ENCODE measurements at regions not wholly inside any gene's neighbourhood (a gene's known extent, or its start where the extent isn't known, plus 50 kb on each side); places are given as distances from the start of the nearest gene placed in this dataset.
"Not testable (repeated sequence)": the region's sequence is repeated elsewhere in the genome, so short reads cannot be mapped to it uniquely, and the experiment has no call there.

DNA sequence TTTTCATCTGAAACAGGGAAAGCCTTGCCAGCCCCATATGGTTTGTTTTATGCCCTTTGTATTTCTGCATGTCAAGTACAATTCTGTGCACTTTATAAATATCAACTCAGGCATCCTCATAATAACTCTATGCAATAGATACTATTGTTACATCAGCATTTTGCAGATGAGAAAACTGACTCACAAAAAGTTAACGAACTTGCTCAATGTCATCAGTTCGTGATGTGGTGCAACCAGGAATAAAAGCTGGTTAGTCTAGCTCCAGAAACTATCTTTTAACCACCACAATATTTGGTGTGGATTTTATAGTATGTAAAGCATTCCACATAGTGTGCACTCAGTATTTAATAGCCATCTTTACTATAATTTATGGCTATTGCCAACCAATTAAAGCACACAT is 134.9 kb downstream of the MRPS30 start:
- peak; percentile 88 for DNase-seq

DNA sequence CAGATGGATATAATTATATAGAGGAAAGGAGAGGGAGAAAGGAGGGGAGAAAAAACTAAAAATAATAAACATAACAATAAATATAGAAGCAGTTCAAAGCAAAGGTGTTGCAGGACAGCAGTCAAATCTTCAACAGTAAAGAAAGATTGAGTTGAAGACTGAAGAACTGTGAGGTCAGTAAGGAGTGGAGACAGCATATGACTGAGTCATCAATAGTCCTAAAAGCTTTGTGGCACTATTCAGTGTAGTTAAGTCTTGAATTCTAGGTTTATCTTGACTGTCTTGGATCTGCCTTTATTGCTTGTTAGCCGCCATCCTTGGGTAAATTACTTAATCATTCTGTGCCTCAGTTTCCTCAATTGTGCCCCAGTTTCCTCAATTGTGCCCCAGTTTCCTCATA is 137.0 kb downstream of the MRPS30 start:
- peak; percentile 13 for DNase-seq

DNA sequence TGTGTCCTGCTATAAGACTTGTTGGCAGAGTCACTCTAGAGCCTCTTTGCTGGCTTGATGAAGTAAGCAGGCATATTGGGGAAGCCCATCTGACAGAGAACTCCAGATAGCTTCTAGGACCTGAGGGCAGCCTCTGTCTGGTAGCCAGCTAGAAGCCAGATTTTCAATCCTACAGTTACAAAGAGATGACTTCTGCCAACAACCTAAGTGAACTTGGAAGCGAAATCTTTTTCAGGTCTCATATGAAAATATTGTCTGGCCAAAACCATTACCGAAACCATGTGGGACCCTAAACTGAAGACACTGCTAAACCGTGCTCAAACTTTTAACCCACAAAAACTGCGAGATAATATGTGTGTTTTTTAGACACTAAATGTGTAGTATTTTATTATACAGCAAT is 140.9 kb downstream of the MRPS30 start:
- DNase-seq, result no peak

DNA sequence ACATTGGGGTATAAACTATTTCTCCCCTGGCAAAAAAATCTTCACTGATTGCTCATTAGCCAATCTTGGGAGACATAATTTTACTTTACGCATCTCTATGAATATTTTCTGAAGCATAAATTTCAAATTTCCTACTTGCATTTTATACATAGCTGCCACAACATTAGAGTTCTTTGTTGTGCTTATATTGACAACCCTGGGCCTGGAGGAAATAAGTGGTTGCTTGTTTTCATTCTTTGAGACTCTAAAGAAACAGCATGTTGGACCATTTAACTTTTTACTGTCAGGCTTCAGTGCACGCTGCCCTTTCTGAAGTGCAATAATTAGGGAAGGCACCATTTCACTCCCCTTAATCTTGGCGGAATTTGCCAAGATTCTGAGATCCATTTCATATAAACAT is 142.6 kb downstream of the MRPS30 start:
- DNase-seq, result no peak

DNA sequence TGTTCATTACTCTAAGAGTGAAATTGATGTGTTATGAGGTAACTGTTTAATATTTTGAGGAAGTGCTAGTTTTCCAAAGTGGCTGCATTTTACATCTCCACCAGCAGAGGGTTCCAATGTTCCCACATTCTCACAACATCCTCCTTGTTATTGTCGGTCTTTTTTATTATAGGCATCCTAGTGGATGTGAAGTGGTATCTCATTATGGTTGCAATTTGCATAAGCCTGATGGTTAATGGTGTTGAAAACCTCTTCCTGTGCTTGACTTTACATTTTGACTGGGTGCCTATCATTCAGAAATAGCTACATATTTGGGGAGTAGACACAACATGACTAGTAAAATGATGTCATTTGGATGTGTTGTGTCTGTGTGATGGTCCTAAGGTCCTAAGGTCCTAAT is 143.6 kb downstream of the MRPS30 start:
- peak; percentile 30 for DNase-seq

DNA sequence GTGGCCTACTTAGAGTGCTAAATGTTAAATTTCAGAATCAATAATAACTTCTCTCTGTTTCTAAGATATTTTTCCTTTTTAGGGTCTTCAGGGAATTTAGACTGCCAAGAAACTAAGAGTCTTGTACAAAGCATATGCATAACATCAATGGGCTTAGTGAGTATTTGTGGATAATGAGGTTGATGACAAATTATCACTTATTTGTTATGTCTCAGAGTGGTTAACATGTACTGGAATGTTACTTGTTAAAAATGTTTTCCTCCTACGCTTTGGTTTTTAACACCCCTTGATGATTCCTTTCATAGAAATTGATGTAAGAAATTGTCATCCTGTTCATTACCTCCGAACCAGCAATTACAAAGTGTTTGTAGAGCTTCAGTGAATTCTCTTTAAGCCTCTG is 144.3 kb downstream of the MRPS30 start:
- DNase-seq, result no peak

DNA sequence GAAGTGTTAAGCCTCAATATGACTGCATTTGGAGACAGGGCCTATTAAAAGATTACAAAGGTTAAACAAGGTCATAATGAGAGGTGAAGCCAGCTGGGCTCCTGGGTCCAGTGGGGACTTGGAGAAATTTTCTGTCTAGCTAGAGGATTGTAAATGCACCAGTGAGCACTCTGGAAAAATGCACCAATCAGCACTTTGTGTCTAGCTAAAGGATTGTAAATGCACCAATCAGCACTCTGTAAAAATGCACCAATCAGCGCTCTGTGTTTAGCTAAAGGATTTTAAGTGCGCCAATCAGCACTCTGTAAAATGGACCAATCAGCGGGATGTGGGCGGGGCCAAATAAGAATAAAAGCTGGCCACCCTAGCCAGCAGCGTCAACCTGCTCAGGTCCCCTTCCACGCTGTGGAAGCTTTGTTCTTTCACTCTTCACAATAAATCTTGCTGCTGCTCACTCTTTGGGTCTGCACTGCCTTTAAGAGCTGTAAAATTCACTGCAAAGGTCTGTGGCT is 150.3 kb downstream of the MRPS30 start:
- not testable (repeated sequence) for DNase-seq

DNA sequence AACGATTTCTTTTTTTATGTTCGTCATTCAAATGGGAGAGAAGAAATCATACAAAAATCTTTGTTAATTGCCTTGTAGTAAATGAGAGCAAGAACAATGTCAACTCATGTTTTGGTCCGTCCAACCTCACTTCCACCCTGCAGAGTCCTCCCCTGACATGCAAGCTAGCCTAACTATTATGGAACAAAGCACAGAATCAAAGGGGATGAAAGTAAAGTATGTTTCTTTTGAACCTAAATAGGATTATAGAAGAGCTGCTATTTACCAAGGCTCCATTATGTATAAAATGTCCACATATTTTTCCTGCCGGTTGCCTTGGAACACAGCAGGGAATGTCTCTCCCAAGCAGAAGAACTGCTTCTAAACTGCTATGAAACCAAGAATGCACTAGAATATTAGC is 161.1 kb downstream of the MRPS30 start:
- no peak for DNase-seq

DNA sequence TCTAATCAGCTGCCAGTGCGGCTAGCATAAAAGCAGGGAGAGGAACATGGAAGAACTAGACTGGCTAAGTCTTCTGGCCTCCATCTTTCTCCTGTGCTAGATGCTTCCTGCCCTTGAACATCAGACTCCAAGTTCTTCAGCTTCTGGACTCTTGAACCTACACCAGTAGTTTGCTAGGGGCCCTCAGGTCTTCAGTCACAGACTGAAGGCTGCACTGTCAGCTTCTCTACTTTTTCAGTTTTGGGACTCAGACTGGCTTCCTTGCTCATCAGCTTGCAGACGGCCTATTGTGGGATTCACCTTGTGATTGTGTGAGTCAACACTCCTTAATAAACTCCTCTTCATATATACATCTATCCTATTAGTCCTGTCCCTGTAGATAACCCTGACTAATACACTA is 162.2 kb downstream of the MRPS30 start:
- DNase-seq, result not testable (repeated sequence)

DNA sequence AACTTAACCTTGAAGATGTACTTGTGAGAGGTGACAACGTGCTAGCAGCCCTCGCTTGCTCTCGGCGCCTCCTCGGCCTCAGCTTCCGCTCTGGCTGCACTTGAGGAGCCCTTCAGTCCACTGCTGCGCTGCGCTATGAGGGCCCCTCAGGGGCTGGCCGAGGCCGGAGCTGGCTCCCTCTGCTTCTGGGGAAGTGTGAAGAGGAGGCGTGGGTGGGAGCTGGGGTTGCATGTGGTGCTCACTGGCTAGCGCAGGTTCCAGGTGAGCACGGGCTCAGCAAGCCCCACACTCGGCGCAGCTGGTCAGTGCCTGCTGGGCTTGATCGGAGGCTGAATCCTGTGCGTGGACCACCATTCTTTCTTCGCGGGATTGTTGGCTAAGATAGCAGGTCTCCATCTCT is 166.1 kb downstream of the MRPS30 start:
- no peak for DNase-seq

DNA sequence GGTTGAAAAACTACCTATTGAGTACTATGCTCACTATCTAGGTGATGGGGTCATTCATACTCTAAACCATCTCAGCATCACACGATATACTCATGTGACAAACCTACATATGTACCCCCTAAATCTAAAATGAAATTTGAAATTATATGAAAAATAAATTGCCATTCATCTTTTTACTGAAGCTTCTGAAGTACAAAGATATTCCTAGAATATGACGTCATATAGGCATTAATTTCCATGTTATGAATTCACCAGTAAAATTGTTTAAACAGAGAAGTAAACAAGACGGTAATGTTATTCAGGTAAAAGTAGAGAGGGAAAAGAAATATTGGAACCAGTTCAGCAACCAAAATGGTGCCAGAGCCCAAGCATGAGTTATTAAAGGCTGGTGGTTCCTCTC is 173.0 kb downstream of the MRPS30 start:
- no peak for DNase-seq

DNA sequence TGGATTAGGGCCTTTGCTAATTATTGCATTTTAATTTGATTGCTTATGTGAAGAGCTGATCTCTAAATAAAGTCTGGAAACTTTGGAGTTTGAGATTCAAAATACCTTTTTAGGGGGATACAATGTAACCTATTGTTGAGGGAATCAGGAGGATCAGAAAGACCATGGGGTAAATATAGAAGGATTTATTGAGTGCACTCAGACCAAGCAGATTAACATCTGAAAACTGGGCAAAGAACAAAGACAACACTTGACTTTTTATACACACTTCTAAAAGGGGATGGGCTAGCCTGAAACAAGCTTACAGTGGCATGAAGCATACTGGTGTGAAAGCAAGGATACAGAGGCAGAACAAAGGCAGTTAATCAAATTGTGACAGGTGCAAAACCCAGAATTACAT is 174.3 kb downstream of the MRPS30 start:
- no peak for DNase-seq

DNA sequence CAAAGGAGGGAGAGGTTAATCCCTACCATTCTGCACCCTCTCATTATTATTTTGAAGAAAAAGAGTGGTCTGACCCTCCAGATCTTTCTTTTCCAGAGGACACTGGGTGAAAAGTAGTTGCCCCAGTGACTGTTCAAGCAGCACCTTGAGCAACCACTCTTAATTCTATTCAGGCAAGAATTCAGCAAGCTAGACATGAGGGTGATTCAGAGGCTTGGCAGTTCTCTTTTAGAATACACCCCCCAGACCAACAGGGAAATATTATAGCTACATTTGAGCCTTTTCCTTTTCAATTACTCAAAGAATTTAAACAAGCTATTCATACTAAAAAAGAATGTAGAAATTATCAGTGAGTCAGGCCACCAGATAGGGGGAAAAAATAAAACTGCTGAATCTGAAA is 178.3 kb downstream of the MRPS30 start:
- peak; percentile 7 for DNase-seq

DNA sequence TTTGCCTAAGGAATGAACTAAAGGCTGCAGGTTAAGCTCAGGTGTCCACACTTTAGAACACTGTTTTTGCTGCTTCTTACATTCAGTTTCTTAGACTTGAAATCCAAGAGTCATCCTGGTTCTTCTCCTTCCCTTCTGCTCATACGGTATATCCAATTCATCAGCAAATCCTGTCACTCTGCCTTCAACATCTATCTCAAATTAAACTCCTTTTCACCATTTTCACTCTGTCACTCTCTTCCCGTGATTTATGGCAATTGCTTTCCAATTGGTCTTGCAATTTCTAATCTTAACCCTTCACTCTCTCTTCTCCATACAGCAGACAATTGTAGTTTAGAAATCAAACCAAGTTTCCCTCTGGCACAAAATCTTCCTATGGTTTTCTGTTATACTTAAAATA is 182.9 kb downstream of the MRPS30 start:
- DNase-seq, result no peak

DNA sequence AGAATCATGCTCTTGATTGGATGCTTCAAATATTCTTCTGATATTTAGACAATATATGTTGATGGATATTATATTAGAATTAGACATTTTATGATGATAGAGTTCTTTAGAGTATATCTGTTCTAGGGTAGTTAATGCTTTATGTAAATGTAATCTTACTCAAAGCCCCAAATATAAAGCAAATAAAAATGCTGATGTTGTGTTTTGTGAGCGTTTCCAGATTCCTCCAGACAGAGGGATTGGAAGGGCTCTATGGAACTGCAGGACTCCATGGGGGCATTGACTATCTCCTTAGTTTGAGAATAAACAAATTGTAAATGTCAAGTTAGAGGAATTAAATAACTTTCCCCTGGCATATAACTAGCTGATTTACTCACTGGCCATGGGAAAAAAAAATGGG is 184.5 kb downstream of the MRPS30 start:
- DNase-seq, result no peak

DNA sequence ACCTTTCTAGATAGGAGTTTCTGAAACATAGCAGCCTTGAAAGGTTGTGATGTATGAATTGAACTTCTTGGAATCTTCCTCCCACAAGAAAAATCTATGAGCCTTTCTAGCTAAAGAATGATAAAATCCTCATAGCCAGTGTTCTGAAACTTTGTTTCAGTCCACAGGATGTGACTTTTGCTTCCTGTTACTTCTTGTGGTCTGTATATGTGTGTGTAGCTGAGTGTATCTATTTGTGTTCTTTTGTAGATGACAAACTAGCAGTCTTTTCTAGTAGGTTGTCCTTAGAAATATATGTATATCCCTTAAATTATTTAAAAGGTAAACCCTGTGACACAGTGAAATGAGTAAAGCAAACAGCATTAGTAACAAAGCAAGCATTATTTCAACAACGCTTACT is 188.8 kb downstream of the MRPS30 start:
- DNase-seq, result no peak

DNA sequence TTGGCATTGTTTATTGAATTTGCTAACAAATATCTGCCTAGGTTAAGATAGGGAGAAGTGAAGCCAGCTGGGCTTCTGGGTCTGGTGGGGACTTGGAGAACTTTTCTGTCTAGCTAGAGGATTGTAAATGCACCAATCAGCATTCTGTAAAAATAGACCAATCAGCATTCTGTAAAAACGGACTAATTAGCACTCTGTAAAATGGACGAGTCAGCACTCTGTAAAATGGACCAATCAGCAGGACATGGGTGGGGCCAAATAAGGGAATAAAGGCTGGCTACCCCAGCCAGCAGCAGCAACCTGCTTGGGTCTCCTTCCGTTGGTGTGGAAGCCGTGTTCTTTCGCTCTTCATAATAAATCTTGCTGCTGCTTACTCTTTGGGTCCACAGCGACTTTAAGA is 198.4 kb downstream of the MRPS30 start:
- DNase-seq, result not testable (repeated sequence)

DNA sequence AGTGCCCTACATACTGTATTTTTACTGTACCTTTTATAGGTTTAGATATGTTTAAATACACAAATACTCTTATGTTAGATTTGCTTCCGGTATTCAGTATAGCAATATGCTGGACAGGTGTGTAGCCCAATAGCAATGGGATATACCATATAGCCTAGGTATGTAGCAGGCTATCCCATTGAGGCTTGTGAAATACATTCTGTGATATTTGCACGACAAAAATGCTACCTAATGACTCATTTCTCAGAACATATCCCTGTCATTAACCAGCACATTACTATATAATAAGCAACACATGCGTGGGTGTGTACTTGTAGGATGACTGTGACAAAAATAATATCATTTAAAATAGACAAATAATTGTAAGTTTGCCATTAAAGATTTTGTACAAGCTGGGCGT is 208.8 kb downstream of the MRPS30 start:
- DNase-seq, result no peak

DNA sequence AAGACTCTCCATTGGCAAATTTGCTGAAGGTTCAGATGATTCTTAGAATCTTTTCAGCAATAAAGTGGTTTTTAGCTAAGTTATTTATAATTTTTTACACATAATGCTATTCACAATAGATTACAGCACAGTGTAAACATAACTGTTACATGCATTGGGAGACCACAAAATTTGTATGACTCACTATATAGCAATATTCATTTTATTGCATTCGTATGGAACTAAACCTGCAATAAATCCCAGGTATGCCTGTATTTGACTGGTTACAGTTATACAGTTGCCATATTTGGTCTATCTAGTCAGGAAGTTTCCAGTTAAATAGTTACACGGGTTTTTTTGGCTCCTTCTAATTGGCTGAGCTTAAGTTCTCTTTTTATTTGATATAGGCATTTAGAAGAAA is 220.8 kb downstream of the MRPS30 start:
- no peak for DNase-seq

DNA sequence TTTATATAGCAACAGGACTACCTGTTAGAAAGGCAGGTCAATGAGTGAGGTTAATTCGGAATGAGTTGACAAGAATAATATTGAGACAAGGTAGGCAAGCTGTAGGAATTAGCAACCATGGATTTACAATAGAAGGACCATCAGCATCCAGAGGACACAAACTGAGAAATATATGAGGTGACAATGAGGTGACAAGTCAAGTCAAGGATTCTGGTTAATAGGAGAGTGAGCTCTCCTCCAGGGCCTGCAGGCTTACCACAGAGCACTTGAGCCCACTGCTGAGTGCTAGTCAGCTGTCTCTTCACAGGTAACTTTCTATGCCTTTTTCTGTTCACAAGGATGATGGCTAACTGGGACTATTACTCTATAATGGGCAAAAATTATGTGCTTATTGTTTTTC is 227.2 kb downstream of the MRPS30 start:
- no peak for DNase-seq

DNA sequence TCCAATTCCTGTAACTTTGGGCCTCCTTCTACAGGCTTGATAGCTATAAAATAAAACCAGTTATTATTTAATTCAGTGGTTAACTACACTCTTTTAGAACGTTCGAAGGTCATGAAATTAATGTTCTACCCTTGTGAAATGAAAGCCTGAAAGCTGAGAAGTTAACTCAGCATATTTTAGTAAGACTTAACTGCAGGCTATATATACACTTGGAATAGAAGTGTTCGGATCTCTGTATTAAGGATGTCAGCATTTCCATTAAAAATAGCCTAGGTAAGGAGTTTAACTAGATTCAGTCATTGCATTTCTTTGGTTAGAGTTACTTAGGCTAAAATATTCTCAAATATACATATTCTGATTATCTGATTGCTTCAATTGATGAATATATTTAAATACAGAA is 229.2 kb downstream of the MRPS30 start:
- no peak for DNase-seq

DNA sequence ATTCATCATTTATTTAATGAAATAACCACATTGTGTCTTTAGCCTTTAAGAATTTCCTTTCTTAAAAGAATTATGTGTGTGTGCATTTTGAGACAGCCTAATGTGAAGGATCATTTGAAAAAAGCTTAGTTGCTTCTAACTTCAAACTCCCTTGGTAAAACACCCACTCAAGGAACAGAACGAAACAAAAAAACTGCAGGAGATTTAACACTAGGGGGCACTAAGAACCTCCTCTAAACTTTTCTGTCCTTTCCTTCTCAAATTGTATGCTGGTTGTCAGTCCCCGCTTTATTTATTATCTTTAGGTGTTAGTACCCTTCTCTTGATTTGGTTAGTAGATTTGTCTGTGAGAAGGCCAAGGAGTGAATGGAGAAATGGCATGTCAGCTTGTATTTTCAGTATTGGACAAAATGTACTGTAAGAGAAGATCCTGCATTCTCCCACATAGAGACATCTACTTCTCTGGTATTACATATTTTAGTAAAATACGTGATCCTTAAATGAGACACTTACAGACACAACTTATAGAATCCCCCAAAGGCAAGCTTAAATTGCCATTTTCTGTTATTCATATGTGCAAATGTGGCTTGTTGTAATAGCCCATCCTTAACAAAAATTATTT is 229.7 kb downstream of the MRPS30 start:
- DNase-seq, result peak; percentile 11

DNA sequence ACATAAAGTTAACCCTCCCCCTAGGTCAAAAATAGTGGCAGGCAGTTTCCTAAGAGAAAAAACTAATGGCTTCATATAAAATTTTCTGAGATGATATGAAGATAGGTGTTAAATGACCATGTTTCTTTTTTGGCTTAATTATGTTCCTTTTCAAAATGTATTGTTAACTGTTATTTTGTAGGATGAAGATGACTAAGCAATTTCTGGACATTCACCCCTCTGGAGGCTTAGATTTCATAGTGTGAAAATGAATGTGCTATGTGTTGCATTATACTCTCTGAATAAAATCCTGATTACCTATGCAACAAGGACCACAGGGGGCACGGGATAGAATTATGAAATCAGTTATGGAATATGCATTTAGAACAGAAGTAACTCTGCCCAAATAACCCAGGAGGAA is 233.5 kb downstream of the MRPS30 start:
- DNase-seq, result no peak

DNA sequence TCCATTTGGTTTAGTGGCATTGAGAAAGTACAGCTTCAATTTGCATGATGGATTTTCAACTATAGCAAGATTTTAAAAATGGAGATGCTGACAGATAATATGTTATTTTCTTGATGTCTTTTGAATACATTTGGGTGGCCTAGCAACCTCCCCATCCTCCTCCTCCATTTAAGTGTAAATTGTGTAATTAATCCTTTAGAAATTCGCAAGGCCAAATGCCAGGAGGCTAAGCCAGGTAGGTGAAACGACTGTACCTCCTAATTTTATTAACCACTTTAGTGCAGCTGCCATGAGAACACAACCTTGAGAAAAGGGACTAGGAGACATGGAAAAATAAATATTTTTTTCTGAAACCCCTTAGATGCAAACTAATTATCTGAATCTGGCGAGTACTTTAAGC is 248.8 kb downstream of the MRPS30 start:
- no peak for DNase-seq

DNA sequence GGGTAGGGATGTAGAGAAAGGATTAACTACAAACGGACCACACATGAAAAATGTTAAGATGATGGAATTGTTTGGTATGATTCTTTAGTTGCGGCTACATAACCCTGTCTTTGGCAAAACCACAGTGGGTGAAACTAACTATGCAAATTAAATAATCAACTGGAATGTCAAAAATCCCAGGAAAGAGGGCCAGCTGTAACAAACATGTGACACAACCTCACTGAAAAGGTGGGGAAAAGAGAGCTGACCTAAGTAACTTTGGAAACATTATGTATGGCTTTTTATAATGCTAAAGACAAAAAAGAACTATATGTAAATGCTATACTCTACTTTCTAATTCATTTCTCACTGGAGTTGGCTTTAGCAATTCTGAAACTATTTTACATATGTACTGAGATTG is 252.0 kb downstream of the MRPS30 start:
- DNase-seq, result no peak

DNA sequence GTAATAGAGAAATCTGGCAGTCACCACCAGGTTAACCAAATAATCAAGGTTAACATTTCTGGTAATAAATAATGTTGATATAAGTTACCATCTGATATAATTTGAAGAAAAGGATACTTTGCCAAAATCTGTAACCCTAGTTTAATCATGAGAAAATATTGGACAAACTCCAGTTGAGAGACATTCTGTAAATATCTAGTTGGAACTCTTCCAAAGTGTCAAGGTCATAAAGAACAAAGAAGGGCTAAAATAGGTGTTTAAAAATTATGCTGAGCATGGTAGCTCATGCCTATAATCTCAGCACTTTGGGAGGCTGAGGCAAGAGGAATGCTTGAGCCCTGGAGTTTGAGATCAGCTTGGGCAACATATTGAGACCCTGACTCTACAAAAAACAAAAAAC is 253.3 kb downstream of the MRPS30 start:
- DNase-seq, result no peak
